Testis (tissue), 2 donors: ENCODE measurements at regions not wholly inside any gene's neighbourhood (a gene's known extent, or its start where the extent isn't known, plus 50 kb on each side); places are given as distances from the start of the nearest gene placed in this dataset.

ENCODE experiments used
- DNase-seq: peaks from one replicate; pipeline ENCODE4 v3.0.0-alpha.2; 2019
- H3K27ac ChIP-seq, 2 donors: fragments of 200-600 bp; sonication (generic); one replicate each; pipeline ENCODE4 v1.5.1; 2019
- H3K27me3 ChIP-seq: fragments of 200-600 bp; sonication (generic); one replicate; pipeline ENCODE4 v1.5.1; 2019
- H3K36me3 ChIP-seq: fragments of 200-600 bp; sonication (generic); one replicate; pipeline ENCODE4 v1.5.1; 2017; ENCODE audit warnings: low read depth; ENCODE audit errors: missing control alignments
- H3K4me1 ChIP-seq: fragments of 200-600 bp; sonication (generic); one replicate; pipeline ENCODE4 v1.5.1; 2019
- H3K4me3 ChIP-seq, 2 donors: fragments of 200-600 bp; sonication (generic); one replicate each; pipeline ENCODE4 v1.5.1; 2017 to 2019
- H3K9me3 ChIP-seq: fragments of 200-600 bp; sonication (generic); one replicate; pipeline ENCODE4 v1.5.1; 2017
- POLR2A ChIP-seq: fragments of 450-650 bp; IDR thresholded peaks from one replicate; pipeline ENCODE4 v1.6.1; 2017; ENCODE audit warnings: antibody characterized with exemption, mild to moderate bottlenecking, moderate library complexity
- WGBS, 2 donors: methylation state at CpG; one replicate each; pipeline ENCODE4 v1.1.5; 2018; 5-methylcytosine and 5-hydroxymethylcytosine counted together
- intact Hi-C: fragments of 100-400 bp; cut with DNase I; formaldehyde crosslinking; loops from one replicate; pipeline ENCODE4 v1.15.1; 2023; ENCODE audit warnings: low total_unique reads
- TF ChIP-seq, protein P1 (sequence below), 3 experiments: fragments of 450-650 bp in 2 of 3; fragments of 200-600 bp in 1 of 3; sonication (generic) in 1 of 3; IDR thresholded peaks; one replicate each; pipeline ENCODE4 v1.5.1; 2016 to 2019; ENCODE audit warnings: antibody characterized with exemption in 3 of 3, mild to moderate bottlenecking in 2 of 3, moderate library complexity in 1 of 3

DNA sequence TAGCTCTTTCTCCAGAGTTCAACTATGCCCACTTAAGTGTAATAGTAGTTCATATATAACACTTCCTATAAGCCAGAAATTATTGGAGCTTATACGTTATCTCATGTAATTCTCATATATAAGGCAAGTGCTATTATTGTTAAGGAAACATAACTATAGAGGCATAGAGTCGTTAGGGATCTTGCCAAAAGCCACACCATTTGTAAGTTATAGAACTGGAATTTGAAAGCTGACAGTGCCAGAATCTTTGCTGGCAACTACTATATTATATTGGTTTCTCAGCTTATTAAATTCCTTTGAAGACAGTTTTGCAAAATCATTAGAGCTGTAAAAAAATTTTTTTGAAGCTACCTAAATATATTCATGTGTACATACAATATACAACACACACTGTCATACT is 51.0 kb upstream of the MBNL2 start:
- intact Hi-C loops: no loop called here
- no peak for TF ChIP-seq POLR2A
- TF ChIP-seq, protein P1, sequence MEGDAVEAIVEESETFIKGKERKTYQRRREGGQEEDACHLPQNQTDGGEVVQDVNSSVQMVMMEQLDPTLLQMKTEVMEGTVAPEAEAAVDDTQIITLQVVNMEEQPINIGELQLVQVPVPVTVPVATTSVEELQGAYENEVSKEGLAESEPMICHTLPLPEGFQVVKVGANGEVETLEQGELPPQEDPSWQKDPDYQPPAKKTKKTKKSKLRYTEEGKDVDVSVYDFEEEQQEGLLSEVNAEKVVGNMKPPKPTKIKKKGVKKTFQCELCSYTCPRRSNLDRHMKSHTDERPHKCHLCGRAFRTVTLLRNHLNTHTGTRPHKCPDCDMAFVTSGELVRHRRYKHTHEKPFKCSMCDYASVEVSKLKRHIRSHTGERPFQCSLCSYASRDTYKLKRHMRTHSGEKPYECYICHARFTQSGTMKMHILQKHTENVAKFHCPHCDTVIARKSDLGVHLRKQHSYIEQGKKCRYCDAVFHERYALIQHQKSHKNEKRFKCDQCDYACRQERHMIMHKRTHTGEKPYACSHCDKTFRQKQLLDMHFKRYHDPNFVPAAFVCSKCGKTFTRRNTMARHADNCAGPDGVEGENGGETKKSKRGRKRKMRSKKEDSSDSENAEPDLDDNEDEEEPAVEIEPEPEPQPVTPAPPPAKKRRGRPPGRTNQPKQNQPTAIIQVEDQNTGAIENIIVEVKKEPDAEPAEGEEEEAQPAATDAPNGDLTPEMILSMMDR (IDR thresholded peaks at IDR 0.05): no peak
- Histone ChIP-seq H3K4me1 (no peaks in the 10 kb centered on the region), H3K27ac (no peak overlapping the region), H3K27me3 (no peaks in the 10 kb centered on the region), H3K36me3 (no peaks in the 10 kb centered on the region), H3K4me3 (no peak overlapping the region), H3K9me3 (no peaks in the 10 kb centered on the region)
- DNase-seq: no peak
- 89 to 93% methylated on average over 2 of the region's 2 CpGs for WGBS, 2 donors
